Erythroblast (primary cell): ENCODE measurements at regions not wholly inside any gene's neighbourhood (a gene's known extent, or its start where the extent isn't known, plus 50 kb on each side); places are given as distances from the start of the nearest gene placed in this dataset.

Experiments used
- GATA1 ChIP-seq: IDR thresholded peaks from 2 replicates; pipeline ENCODE4 v1.6.1; 2011; ENCODE audit warnings: low read depth, mild to moderate bottlenecking, control low read depth, low read length, moderate library complexity
- POLR2A ChIP-seq: IDR thresholded peaks from 2 replicates; pipeline ENCODE4 v1.6.1; 2011; ENCODE audit warnings: mild to moderate bottlenecking, low read length

- TF ChIP-seq GATA1 (no peak), POLR2A (no peak)
Measured at GRCh38 chr2:187198136-187198535, 249.9 kb downstream of the CALCRL start.
